ENCODE measurements at regions not wholly inside any gene's neighbourhood (a gene's known extent, or its start where the extent isn't known, plus 50 kb on each side); places are given as distances from the start of the nearest gene placed in this dataset.

- Histone ChIP-seq H3K4me1 (ENCODE audit: control insufficient read depth in 4 of 4, insufficient read depth in 4 of 4, low read length in 3 of 4) (no peaks in the 10 kb centered on the region), H3K27ac (ENCODE audit: low read depth in 1 of 2, low read length in 2 of 2) (no peak overlapping the region), H3K27me3 (ENCODE audit: control insufficient read depth in 4 of 4, insufficient read depth in 4 of 4, low read length in 3 of 4) (no peaks in the 10 kb centered on the region), H3K36me3 (ENCODE audit: control insufficient read depth in 4 of 4, insufficient read depth in 3 of 4, low read depth in 1 of 4, low read length in 3 of 4) (no peaks in the 10 kb centered on the region), H3K9me3 (ENCODE audit: control insufficient read depth in 4 of 4, low read length in 3 of 4) (peaks cover 0 to 3% (median 0%) of the 10 kb centered on the region in 4 donors), H3K4me3 (ENCODE audit: low read depth in 1 of 3, low read length in 3 of 3) (no peak overlapping the region), H3K9ac (ENCODE audit: low read depth in 1 of 2, low read length in 2 of 2) (no peak overlapping the region)
- TF ChIP-seq, protein P1, sequence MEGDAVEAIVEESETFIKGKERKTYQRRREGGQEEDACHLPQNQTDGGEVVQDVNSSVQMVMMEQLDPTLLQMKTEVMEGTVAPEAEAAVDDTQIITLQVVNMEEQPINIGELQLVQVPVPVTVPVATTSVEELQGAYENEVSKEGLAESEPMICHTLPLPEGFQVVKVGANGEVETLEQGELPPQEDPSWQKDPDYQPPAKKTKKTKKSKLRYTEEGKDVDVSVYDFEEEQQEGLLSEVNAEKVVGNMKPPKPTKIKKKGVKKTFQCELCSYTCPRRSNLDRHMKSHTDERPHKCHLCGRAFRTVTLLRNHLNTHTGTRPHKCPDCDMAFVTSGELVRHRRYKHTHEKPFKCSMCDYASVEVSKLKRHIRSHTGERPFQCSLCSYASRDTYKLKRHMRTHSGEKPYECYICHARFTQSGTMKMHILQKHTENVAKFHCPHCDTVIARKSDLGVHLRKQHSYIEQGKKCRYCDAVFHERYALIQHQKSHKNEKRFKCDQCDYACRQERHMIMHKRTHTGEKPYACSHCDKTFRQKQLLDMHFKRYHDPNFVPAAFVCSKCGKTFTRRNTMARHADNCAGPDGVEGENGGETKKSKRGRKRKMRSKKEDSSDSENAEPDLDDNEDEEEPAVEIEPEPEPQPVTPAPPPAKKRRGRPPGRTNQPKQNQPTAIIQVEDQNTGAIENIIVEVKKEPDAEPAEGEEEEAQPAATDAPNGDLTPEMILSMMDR (IDR thresholded peaks at IDR 0.05; ENCODE audit: low read depth, low read length, missing input control) = no peak
- TF ChIP-seq FOXA2 (IDR thresholded peaks at IDR 0.05) (no peak), EGR1 (IDR thresholded peaks at IDR 0.05; ENCODE audit: low read depth in 2 of 2) (no peak), FOXA1 (IDR thresholded peaks at IDR 0.05) (no peak), YY1 (IDR thresholded peaks at IDR 0.05) (no peak), HNF4G (IDR thresholded peaks at IDR 0.05) (no peak), RXRA (IDR thresholded peaks at IDR 0.05) (no peak), RAD21 (IDR thresholded peaks at IDR 0.05) (no peak), MAX (IDR thresholded peaks at IDR 0.05) (no peak), JUND (IDR thresholded peaks at IDR 0.05) (no peak), REST (IDR thresholded peaks at IDR 0.05) (no peak), ZBTB33 (IDR thresholded peaks at IDR 0.05) (no peak), TAF1 (conservative IDR thresholded peaks at IDR 0.05) (no peak), HNF4A (conservative IDR thresholded peaks at IDR 0.05) (no peak), SP1 (IDR thresholded peaks at IDR 0.05) (no peak), ATF3 (IDR thresholded peaks at IDR 0.05) (no peak), GABPA (IDR thresholded peaks at IDR 0.05 in 1 of 2, conservative IDR thresholded peaks at IDR 0.05 in 1 of 2) (no peak), NR2F2 (IDR thresholded peaks at IDR 0.05) (no peak)
- DNase-seq (ENCODE audit: low spot score) = no peak
- 65% methylated on average over 1 of the region's 1 CpG for WGBS
These were observed 410.3 kb downstream of the TYW1 start for GRCh38 chr7:67406976-67407375.
